Retinal pigment epithelial cell (primary cell): ENCODE measurements at regions not wholly inside any gene's neighbourhood (a gene's known extent, or its start where the extent isn't known, plus 50 kb on each side); places are given as distances from the start of the nearest gene placed in this dataset.
"Not testable (repeated sequence)": the region's sequence is repeated elsewhere in the genome, so short reads cannot be mapped to it uniquely, and the experiment has no call there.

Experiments
- DNase-seq: peaks from one replicate; pipeline ENCODE4 v3.0.0-alpha.2; 2010; ENCODE audit warnings: low read depth
- H3K4me3 ChIP-seq: 2 replicates; pipeline ENCODE4 v1.5.1; 2011; ENCODE audit warnings: mild to moderate bottlenecking, low read length, control low read depth, moderate library complexity
- CTCF ChIP-seq: conservative IDR thresholded peaks from 2 replicates; pipeline ENCODE4 v1.5.1; 2011; ENCODE audit warnings: low read depth, low read length, control low read depth, inconsistent platforms

- DNase-seq, result no peak
- no peak for TF ChIP-seq CTCF
- no peak overlapping the region for H3K4me3 ChIP-seq
Observed at GRCh38 chr3:94472511-94472910, 409.6 kb downstream of the NSUN3 start.

- TF ChIP-seq CTCF, result no peak
- no peak overlapping the region for H3K4me3 ChIP-seq
- DNase-seq, result no peak
Observed at GRCh38 chr3:94481226-94481898, 418.5 kb downstream of the NSUN3 start.

- no peak for TF ChIP-seq CTCF
- H3K4me3 ChIP-seq, result no peak overlapping the region
- DNase-seq, result no peak
Observed at GRCh38 chr3:94482686-94483085, 419.8 kb downstream of the NSUN3 start.

- no peak overlapping the region for H3K4me3 ChIP-seq
- DNase-seq, result no peak
- TF ChIP-seq CTCF, result no peak
Observed at GRCh38 chr3:94483403-94483802, 420.5 kb downstream of the NSUN3 start.

- no peak overlapping the region for H3K4me3 ChIP-seq
- no peak for DNase-seq
- no peak for TF ChIP-seq CTCF
Observed at GRCh38 chr3:94494992-94495391, 432.1 kb downstream of the NSUN3 start.

- no peak overlapping the region for H3K4me3 ChIP-seq
- no peak for DNase-seq
- TF ChIP-seq CTCF, result no peak
Observed at GRCh38 chr3:94500146-94500545, 437.3 kb downstream of the NSUN3 start.

GRCh38 chr3:94507354-94507753 is 444.5 kb downstream of the NSUN3 start:
- H3K4me3 ChIP-seq, DNase-seq: not testable (repeated sequence)
